Pancreas (tissue), 10 donors: ENCODE measurements at regions not wholly inside any gene's neighbourhood (a gene's known extent, or its start where the extent isn't known, plus 50 kb on each side); places are given as distances from the start of the nearest gene placed in this dataset.

Experiments
- ATAC-seq, 4 donors: fragments of 200-7000 bp; cut with Tn5 transposase; one replicate each; pipeline versions ENCODE4 v1.8.0 to v1.9.1; 2020; ENCODE audit warnings: mild to moderate bottlenecking in 4 of 4, moderate library complexity in 4 of 4
- DNase-seq, 6 donors: peaks; one replicate each; pipeline ENCODE4 v3.0.0-alpha.2; 2020
- FAIRE-seq: peaks from 2 replicates; lab custom pipeline; 2012; peaks lifted over from hg19 to GRCh38; lab: Jason Lieb, UNC
- H3K27ac ChIP-seq, 4 donors: fragments of 200-600 bp; sonication (generic); 1 replicate in 3 of 4; 2 replicates in 1 of 4; pipeline versions ENCODE4 v1.5.0 to v1.8.0; 2020
- H3K27me3 ChIP-seq, 4 donors: fragments of 200-600 bp; one replicate each; pipeline ENCODE4 v1.8.0; 2021
- H3K36me3 ChIP-seq, 3 donors: fragments of 200-600 bp; sonication (generic) in 1 of 3; one replicate each; pipeline versions ENCODE4 v1.5.0 to v1.8.0; 2020 to 2021
- H3K4me1 ChIP-seq, 3 donors: fragments of 200-600 bp; one replicate each; pipeline ENCODE4 v1.8.0; 2021
- H3K4me3 ChIP-seq, 4 donors: fragments of 200-600 bp; sonication (generic) in 2 of 4; one replicate each; pipeline versions ENCODE4 v1.5.0 to v1.8.0; 2020 to 2021
- H3K9me3 ChIP-seq, 4 donors: fragments of 200-600 bp; one replicate each; pipeline ENCODE4 v1.8.0; 2021
- WGBS, 2 donors: extraction: QIAGEN DNeasy Blood & Tissue Kit; methylation state at CpG; one replicate each; pipeline ENCODE4 v1.1.7; 2013; 5-methylcytosine and 5-hydroxymethylcytosine counted together
- intact Hi-C, 3 donors: fragments of 100-400 bp; cut with DNase I; formaldehyde crosslinking; loops; one replicate each; pipeline versions ENCODE4 v1.11.1 to v1.14.2; 2022
- TF ChIP-seq, protein P1 (sequence below), 4 donors: fragments of 200-600 bp; sonication (generic) in 3 of 4; IDR thresholded peaks; one replicate each; pipeline versions ENCODE4 v1.5.0 to v1.8.0; 2021; ENCODE audit warnings: antibody characterized with exemption in 4 of 4
- donor health status: healthy with polysubstance abuse.
- donor health status: DM: no; HTN: no; CAD: no; lungs with moderate emphysema.
- donor health status: DM: no; HTN: no; CAD: no.
- donor health status: control.
- donor health status: control.
- donor health status: Bipolar disorder and iron deficiency.
- donor health status: DM: yes; HTN: yes; CAD: no.
- donor health status: DM: no; HTN: no; CAD: no.
- donor health status: DM: no; HTN: no; CAD: no.
- donor health status: DM: yes; HTN: yes; CAD: no.

GRCh38 chr11:69359735-69360480 is 66.0 kb downstream of the MYEOV start:
- FAIRE-seq: no peak
- intact Hi-C loops: no loop called here

GRCh38 chr11:69360606-69361005 is 66.7 kb downstream of the MYEOV start:
- Histone ChIP-seq H3K27me3 (no peaks in the 10 kb centered on the region), H3K27ac (no peak overlapping the region), H3K36me3 (no peaks in the 10 kb centered on the region), H3K4me1 (no peaks in the 10 kb centered on the region), H3K9me3 (no peaks in the 10 kb centered on the region), H3K4me3 (no peak overlapping the region)
- ATAC-seq: no peak
- 89 to 94% methylated on average over 3 of the region's 3 CpGs for WGBS, 2 donors
- TF ChIP-seq, protein P1, sequence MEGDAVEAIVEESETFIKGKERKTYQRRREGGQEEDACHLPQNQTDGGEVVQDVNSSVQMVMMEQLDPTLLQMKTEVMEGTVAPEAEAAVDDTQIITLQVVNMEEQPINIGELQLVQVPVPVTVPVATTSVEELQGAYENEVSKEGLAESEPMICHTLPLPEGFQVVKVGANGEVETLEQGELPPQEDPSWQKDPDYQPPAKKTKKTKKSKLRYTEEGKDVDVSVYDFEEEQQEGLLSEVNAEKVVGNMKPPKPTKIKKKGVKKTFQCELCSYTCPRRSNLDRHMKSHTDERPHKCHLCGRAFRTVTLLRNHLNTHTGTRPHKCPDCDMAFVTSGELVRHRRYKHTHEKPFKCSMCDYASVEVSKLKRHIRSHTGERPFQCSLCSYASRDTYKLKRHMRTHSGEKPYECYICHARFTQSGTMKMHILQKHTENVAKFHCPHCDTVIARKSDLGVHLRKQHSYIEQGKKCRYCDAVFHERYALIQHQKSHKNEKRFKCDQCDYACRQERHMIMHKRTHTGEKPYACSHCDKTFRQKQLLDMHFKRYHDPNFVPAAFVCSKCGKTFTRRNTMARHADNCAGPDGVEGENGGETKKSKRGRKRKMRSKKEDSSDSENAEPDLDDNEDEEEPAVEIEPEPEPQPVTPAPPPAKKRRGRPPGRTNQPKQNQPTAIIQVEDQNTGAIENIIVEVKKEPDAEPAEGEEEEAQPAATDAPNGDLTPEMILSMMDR (IDR thresholded peaks at IDR 0.05): no peak
- DNase-seq: peak in 2 of 6 donors; percentile 5 to 6
- intact Hi-C loops: no loop called here
- no peak for FAIRE-seq

More at GRCh38 chr11:69359735-69360480, 66.0 kb downstream of the MYEOV start:
- Histone ChIP-seq H3K27ac (no peak overlapping the region), H3K27me3 (no peaks in the 10 kb centered on the region), H3K36me3 (no peaks in the 10 kb centered on the region), H3K9me3 (no peaks in the 10 kb centered on the region), H3K4me1 (no peaks in the 10 kb centered on the region), H3K4me3 (no peak overlapping the region)
- ATAC-seq (no peak), DNase-seq (no peak)
- 84 to 86% methylated on average over 5 of the region's 5 CpGs for WGBS, 2 donors
- TF ChIP-seq, protein P1 (IDR thresholded peaks at IDR 0.05): no peak

- no peak for ATAC-seq
- no peak overlapping the region for H3K27ac ChIP-seq
- H3K36me3 ChIP-seq: no peaks in the 10 kb centered on the region
- no peaks in the 10 kb centered on the region for H3K27me3 ChIP-seq
- peak in 1 of 6 donors; percentile 4 for DNase-seq
- H3K9me3 ChIP-seq: no peaks in the 10 kb centered on the region
- 84% methylated on average over 6 of the region's 6 CpGs for WGBS, 2 donors
- no peaks in the 10 kb centered on the region for H3K4me1 ChIP-seq
- no peak for FAIRE-seq
- H3K4me3 ChIP-seq: no peak overlapping the region
- intact Hi-C loops: no loop called here
- TF ChIP-seq, protein P1 (IDR thresholded peaks at IDR 0.05): no peak
Observed at GRCh38 chr11:69361048-69361447, 67.1 kb downstream of the MYEOV start.

- no peak for ATAC-seq
- TF ChIP-seq, protein P1 (IDR thresholded peaks at IDR 0.05): no peak
- H3K9me3 ChIP-seq: no peaks in the 10 kb centered on the region
- FAIRE-seq: no peak
- H3K27me3 ChIP-seq: no peaks in the 10 kb centered on the region
- H3K27ac ChIP-seq: no peak overlapping the region
- DNase-seq: peak in 1 of 6 donors; percentile 12
- H3K36me3 ChIP-seq: no peaks in the 10 kb centered on the region
- no peak overlapping the region for H3K4me3 ChIP-seq
- intact Hi-C loops: no loop called here
- H3K4me1 ChIP-seq: no peaks in the 10 kb centered on the region
- whole genome bisulfite sequencing, 2 donors: 89 to 92% methylated on average over 9 of the region's 9 CpGs
Observed at GRCh38 chr11:69361466-69361865, 67.5 kb downstream of the MYEOV start.

- Histone ChIP-seq H3K9me3 (no peaks in the 10 kb centered on the region), H3K4me1 (no peaks in the 10 kb centered on the region), H3K27ac (no peak overlapping the region), H3K36me3 (no peaks in the 10 kb centered on the region), H3K4me3 (no peak overlapping the region), H3K27me3 (no peaks in the 10 kb centered on the region)
- 64 to 70% methylated on average over 3 of the region's 3 CpGs for WGBS, 2 donors
- FAIRE-seq (no peak), DNase-seq (peak in 1 of 6 donors; percentile 6), ATAC-seq (no peak)
- TF ChIP-seq, protein P1 (IDR thresholded peaks at IDR 0.05): no peak
- intact Hi-C loops: no loop called here
Observed at GRCh38 chr11:69362315-69362714, 68.4 kb downstream of the MYEOV start.
